Stimulated activated CD4-positive, alpha-beta T cell treated with anti-CD3 and anti-CD28 coated beads, Interleukin-4, amount 100 ng/mL, for 4 hours (primary cell): ENCODE measurements at regions not wholly inside any gene's neighbourhood (a gene's known extent, or its start where the extent isn't known, plus 50 kb on each side); places are given as distances from the start of the nearest gene placed in this dataset.

Source experiments
- DNase-seq, 2 experiments: peaks; one replicate each; pipeline ENCODE4 v3.0.0-alpha.2; 2020

- DNase-seq, result no peak
Measured at GRCh38 chr17:27216836-27217235, 77.1 kb upstream of the WSB1 start.

DNA sequence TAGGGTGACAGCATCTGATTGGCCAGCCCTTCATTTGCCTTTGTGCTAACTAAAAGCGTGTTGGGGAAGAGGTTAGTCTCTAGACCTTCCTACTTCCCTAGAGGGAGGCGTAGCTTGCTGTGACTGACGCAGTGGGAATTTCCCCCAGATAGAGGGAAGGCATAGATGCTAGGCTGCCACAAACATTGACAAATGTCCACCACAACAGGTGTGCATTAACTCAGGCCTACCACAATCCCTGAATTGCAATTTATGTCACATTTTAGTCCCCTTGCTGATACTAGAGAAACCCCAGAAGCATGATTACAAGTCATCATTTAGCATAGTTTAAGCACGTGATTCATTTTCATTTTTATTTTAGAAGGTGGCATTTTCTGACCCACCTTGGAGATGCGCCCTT, 76.3 kb upstream of the WSB1 start:
- DNase-seq, result no peak

DNA sequence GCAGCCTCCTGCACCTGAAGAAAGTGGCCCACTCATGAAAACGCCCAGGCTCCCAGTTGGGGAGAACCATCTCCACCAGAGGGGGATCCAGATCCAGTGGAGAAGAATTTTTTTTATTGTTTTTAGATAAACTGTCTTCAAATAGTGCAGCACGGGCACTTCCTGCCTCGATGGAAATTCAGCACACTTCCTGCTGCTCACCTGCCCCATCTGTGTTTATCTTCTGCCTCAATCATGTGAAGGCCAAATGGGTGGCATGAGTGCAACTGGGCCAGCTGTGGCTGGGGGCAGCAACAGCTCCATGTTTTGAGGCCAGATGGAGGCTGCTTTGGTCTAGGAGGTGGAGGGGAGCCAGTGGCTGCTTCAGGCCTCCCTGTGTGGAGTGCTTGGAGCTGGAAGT, 75.9 kb upstream of the WSB1 start:
- no peak for DNase-seq

DNA sequence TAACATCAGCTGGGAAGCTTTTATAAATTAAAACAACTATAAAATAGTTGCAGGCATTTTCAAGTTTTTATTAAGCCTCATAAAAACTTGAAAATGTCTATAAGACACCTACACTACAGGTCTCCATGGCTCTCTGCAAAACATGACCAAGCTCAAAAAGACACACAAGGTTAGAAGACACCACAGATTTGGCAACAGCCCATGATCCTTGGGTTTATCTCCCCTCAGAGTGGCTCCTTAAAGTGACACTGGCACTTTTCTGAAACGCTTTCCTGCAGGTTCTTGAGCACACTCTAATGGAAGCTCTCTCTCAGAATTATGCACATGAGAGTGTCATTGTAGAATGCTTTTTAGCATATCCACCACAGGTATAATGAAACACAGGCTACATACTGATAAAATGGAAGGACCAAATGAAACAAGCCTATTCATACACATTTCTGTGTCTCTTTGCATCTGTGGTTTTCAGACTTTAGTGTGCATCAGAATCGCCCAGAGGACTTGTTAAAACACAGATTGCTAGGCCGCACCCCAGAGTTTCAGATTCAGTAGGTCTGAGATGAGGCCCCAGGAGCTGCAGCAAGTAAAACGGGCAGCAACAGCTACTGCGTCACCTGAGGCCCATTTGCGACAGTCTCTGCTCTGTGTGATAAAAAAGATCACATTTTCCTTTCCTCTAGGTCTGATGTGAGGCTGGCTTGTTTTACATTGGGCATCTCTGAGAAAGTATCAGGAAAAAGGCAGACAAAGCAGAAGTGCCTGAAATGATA, 75.0 kb upstream of the WSB1 start:
- no peak for DNase-seq

GRCh38 chr17:27222515-27222914, 71.4 kb upstream of the WSB1 start:
- no peak for DNase-seq

DNA sequence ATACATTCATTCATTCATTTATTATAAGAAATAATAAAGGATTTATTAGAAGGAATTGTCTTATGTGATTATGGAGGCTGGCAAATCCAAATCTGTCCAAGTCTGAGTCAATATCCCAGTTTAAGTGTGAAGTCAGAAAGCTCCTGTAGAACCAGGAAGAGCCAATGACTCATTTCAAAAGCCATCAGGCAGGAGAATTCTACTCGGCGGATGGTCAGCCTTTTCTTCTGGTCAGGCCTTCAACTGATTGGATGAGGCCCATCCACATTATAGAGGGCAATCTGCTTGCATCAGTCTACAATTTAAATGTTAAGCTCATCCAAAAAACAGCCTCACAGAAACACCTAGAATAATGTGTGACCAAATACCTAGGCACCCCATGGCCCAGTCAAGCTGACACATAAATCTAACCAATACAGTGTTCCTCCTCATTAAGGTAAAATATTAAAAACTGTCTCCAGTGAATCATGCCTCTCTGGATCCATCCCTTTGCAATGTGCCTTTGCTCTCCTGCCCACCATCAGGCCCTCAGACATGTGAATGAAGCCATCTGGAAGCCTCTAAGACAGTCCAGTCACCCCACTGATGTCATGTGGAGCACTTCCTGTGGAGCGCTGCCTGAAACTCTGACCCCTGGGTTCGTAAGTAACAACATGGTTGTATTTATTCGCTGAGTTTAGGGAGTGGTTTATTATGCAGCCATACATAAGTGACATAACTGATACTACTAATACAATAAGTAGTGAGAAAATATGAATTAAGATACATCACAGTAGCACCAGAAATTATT, 69.2 kb upstream of the WSB1 start:
- DNase-seq, result no peak

- no peak for DNase-seq
Measured at GRCh38 chr17:27226611-27227230, 67.2 kb upstream of the WSB1 start.

DNA sequence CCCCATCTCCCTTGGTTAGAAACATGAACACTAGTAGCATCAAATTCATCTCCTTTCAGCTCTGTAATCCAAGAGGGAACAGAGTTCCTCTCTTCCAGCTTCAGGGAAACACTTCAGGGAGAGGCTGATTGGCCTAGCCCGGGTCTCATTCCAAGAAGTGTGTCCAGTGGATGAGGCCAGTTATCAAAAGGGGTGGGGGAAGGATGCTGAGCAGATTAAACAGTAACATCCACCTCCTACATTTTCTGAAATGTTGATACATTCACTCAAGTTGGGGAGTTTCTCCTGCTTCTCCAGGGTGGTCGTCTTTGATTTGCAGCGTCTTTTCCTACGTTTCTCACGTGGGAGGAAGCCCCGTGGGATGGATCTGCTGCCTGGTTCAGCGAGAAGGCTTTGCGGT, 62.9 kb upstream of the WSB1 start:
- no peak for DNase-seq

- no peak for DNase-seq
Measured at GRCh38 chr17:27232328-27232727, 61.6 kb upstream of the WSB1 start.

DNA sequence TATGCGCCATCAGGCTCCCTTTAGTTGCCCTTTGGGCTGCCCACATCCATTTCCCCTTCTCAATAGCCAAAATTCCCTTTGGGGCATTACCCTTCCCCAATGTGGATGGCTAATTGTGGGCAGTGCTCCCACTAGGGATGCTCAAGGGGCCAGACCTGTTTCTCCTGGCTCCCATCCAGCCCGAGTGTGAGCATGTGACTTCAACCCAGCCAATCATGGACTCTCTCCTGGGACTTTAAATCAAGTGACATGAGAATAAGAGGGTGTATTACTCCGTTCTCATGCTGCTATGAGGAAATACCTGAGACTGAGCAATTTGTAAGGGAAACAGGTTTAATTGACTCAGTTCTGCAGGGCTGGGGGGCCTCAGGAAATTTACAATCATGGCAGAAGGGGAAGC, 60.9 kb upstream of the WSB1 start:
- DNase-seq, result no peak

DNA sequence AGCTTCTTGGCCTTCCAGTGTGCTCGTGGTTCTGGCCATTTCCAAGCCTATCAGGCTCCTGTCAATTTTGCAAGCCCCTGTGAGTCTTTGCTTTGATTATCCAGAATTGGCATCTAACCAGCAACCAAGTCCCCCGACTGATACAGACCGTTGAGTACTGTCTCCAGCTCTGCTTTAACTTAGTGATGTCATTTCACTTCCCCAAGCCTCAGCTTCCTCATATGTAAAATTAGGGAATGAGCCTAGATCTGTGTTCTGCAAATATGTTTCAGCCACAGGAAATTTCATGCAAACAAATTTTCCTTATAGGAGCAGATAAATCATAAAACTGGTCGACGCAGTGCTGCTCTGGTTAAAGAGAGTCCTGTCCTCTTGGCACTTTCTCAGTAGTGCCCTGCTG, 60.1 kb upstream of the WSB1 start:
- DNase-seq, result no peak

DNA sequence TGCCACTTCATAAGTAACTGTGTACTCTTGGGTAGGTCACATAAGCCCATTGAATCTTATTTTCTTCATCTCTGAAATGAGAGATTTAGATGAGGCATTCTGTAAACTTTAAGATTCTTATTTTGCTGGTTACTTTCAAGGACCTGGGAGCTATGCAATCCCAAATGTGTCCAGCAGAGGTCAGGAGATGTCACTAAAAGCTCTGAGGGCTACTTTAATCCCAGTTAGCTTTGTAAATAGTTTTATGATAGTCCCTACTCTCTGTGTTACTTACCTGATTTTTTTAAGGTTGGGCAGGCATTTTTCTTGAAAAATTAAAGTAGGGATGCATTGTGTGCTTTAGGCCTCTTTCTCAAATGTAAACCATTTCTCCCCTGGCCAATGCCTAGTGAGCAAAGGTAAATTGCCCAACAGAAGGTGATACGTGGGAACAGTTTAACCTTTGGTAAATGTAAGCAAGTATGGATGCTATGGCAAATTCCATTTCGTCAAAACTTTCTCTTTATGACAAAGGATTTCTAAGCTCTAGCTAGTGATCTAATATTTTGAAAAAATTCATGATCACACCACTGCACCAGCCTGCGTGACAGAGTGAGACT, 57.1 kb upstream of the WSB1 start:
- peak; percentile 56 to 69 for DNase-seq

GRCh38 chr17:27237890-27238289, 56.0 kb upstream of the WSB1 start:
- no peak for DNase-seq

DNA sequence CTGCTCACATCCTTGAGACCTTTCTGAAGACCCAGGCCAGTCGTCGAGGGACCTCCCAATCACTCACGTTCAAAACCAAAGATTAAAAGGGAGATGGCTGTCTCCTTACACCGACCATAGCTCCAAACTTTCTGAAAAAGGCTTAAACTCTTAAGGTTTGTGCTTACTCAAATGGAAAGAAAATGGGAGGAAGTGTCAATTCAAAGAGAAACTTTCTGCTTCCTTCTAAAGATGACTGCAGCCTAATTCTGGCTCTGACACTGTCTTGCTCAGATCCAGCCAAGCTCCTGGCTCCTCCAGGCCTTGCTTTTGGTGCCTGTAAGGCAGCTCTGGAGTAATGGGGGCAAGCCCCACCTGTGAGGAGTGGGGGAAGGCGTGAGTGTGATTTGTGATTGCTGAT, 54.9 kb upstream of the WSB1 start:
- DNase-seq, result no peak

GRCh38 chr17:27239584-27239983, 54.3 kb upstream of the WSB1 start:
- DNase-seq, result no peak

DNA sequence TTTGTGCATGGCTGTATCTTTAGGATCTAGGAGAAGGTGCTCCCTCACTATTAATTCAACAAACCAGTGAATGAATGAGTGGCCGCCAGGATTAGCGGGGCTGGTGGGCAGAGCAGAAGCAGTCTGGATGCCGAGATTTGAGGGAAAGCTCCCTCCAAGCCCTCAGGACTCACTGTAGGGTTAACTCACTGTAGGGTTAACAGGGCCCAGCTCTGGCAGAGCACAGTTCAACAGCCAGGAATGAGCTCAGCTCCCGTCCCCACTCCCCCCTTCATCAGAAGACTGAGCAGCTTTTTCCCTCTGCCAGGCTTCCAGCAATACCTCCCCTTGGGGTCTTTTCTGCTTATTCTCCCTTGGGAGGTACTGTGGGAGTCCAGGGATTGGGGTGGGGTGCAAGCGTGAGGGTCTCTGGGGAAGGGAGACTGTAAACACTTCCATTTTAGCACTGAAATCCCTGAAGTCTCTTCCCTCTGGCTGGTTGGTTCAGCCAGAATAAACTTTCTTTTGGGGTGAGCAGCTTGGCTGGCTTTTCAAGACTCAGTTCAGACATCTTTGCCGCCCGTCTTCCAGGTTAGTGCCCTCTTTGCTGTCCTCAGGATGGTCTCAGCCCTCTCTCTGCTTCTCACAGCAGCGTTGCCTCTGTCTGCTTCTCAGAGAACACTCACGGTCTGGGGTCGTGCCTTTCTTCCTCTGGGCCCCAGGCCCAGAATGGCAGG, 53.7 kb upstream of the WSB1 start:
- no peak for DNase-seq

DNA sequence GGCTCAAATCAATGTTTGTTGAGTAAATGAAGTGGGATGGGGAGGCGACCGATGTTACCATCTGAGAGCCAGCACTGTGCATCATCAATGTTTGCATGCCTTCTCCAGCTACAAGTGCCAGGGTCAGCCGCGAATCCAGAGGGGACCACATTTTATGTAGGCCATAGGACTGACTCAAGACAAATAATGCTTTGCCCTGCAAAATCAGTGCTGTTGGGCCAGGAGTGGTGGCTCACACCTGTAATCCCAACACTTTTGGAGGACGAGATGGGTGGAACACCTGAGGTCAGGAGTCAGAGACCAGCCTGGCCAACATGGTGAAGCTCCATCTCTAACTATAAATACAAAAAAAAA, 53.1 kb upstream of the WSB1 start:
- no peak for DNase-seq

- no peak for DNase-seq
Measured at GRCh38 chr17:27241346-27241946, 52.5 kb upstream of the WSB1 start.

- DNase-seq, result no peak
Measured at GRCh38 chr17:27242951-27243350, 51.0 kb upstream of the WSB1 start.

GRCh38 chr17:27244011-27244410, 49.9 kb upstream of the WSB1 start:
- DNase-seq, result no peak
